Erythroblast (primary cell): ENCODE measurements at regions not wholly inside any gene's neighbourhood (a gene's known extent, or its start where the extent isn't known, plus 50 kb on each side); places are given as distances from the start of the nearest gene placed in this dataset.
A peak's percentile ranks its signal among the peaks of the same experiment; 100 is the strongest.

Experiments used
- DNase-seq, 2 experiments: peaks; one replicate each; lab custom pipeline; 2025; lab: John Stamatoyannopoulos, UW
- GATA1 ChIP-seq: IDR thresholded peaks from 2 replicates; pipeline ENCODE4 v1.6.1; 2011; ENCODE audit warnings: low read depth, mild to moderate bottlenecking, control low read depth, low read length, moderate library complexity
- POLR2A ChIP-seq: IDR thresholded peaks from 2 replicates; pipeline ENCODE4 v1.6.1; 2011; ENCODE audit warnings: mild to moderate bottlenecking, low read length

GRCh38 chr6:43968110-43968965, 158.9 kb downstream of the MRPL14 start:
- DNase-seq = no peak
- TF ChIP-seq GATA1 = no peak
- TF ChIP-seq POLR2A = no peak

DNA sequence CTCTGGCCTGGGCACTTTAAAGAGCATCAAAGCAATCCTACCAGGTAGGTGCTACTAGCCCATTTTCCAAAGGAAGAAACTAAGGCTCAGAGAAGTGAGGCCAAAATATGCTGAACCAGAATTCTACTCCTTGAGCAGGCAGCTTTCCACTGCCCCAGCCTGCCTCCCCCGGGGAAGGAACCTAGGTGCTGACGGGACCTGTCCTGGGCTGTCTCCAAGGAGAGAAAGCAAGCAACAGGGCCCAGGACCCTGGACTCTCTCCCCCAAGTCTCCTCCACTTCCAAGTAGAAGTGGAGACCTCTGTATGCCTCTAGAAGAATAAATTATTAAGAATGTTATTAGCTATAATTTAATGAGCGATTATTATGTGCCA, 159.5 kb downstream of the MRPL14 start:
- no peak for TF ChIP-seq POLR2A
- TF ChIP-seq GATA1 = no peak
- no peak for DNase-seq

GRCh38 chr6:43966853-43967718, 160.2 kb downstream of the MRPL14 start:
- no peak for DNase-seq
- TF ChIP-seq GATA1 = no peak
- no peak for TF ChIP-seq POLR2A

- no peak for DNase-seq
- TF ChIP-seq GATA1 = no peak
- TF ChIP-seq POLR2A = no peak
These were observed 160.9 kb downstream of the MRPL14 start for GRCh38 chr6:43966374-43966658.

- DNase-seq = no peak
- TF ChIP-seq GATA1 (no peak), POLR2A (no peak)
These were observed 161.5 kb downstream of the MRPL14 start for GRCh38 chr6:43965628-43966373.

DNA sequence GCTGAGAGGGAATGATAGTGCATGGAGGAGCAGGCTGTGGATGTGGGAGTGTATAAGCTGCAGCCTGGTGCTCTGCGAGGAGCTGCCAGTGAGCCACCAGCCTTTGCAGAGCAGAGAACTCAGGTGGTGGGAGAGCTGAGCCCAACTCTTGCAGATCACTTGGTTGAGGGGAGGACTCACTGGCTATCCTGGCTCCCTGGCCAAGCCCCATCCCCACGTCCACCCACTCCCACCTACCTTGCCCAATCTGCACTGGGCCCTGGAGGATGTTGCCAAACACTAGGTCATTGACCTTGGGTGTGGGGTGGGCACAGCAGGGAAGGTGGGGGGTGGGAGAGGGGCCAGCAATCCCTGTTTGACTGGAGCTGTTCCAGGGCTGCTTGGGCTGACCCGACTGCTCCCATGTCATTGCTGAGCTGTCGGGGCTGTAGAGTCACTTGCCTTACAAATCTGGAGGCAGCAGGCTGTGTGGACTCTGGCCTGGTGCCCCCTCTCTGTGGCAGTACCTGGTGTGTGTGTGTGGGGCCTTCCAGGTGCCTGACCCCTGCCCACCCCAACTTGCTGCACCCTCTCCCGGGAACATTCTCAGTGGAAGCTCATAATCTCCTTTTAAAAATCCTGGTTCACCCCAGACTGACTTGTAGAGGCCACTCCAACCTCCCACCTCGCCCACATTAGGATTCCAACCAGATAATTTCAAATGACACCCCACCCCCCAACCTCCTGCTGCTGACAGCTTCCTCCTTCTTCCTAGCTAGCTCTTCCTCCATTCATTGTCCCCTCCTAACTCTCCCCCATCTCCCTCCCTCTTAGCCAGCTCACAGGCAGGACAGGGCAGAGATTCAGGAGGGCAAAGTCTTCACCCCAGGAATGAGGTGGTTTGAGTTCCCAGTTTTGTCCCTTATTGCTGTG, 162.3 kb downstream of the MRPL14 start:
- DNase-seq = no peak
- TF ChIP-seq GATA1 = no peak
- TF ChIP-seq POLR2A = no peak

DNA sequence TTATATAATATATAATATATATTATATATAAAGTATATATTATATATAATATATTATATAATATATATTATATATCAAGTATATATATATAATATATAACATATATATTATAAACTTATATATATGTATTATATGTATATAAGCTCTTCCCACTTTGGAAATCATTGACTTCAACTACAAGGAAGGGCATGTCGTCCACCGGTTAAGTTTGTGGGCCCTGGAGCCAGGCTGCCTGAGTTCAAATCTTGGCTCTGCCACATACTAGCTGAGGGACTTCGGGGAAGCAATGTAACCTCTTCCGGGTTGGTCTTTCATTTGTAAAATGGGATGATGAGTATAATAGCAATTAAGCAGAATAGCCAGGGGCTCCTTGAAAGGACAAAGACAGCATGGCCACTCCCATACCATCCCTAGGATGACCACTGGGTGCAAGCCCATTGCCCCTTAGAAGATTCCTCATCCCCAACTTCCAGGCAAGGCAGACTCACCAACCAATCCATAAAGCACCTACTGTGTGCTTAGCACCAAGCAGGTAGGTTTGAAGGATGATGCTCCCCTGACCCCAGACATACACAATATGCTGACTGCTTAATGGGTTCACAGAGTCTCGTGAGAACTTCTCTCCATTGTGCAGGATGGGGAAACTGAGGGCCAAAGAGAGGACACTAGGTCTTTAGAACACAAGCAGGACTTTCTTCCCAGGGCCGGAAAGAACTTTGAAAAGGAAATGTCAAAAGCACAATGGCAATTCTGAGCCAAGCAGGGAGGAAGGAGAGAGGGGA, 163.2 kb downstream of the MRPL14 start:
- TF ChIP-seq GATA1 (no peak), POLR2A (no peak)
- DNase-seq = no peak

GRCh38 chr6:43963203-43963602, 164.0 kb downstream of the MRPL14 start:
- TF ChIP-seq GATA1 (no peak), POLR2A (no peak)
- peak; percentile 77 to 79 for DNase-seq

DNA sequence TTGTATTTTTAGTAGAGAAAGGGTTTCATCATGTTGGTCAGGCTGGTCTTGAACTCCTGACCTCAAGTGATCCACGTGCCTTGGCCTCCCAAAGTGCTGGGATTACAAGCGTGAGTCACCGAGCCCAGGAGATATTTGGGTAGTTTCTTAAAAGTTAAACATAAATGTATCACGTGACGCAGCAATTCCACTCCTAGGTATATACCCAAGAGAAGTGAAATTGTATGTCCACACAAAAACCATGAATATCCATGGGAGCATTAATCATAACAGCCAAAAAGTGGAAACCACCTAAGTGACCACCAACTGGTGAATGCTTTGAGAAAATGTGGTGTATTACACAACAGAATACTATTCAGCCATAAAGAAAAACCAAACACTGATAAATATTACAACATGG, 164.8 kb downstream of the MRPL14 start:
- TF ChIP-seq POLR2A = no peak
- no peak for TF ChIP-seq GATA1
- DNase-seq = no peak

DNA sequence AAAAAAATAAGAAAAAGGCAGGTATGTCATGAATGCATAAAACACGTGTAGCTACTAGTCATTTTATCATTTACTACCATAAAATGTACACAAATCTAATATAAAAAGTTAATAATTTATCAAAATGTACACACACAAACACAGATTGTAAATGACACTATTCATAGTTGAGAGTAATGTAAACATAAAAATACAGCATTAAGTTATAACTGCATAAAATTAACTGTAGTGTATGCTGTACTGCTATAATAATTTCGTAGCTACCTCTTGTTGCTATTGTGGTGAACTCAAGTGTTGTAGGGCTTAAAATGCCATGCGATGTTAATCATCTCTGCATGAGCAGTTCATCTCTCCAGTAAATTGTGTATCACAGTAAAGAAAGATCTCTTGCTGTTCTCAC, 170.0 kb downstream of the MRPL14 start:
- no peak for DNase-seq
- TF ChIP-seq POLR2A (no peak), GATA1 (no peak)

GRCh38 chr6:43956478-43956877, 170.8 kb downstream of the MRPL14 start:
- DNase-seq = no peak
- TF ChIP-seq GATA1 (no peak), POLR2A (no peak)

- no peak for DNase-seq
- TF ChIP-seq GATA1 = no peak
- no peak for TF ChIP-seq POLR2A
These were observed 172.7 kb downstream of the MRPL14 start for GRCh38 chr6:43954311-43955131.
